Stimulated activated CD8-positive, alpha-beta memory T cell treated with anti-CD3 and anti-CD28 coated beads, Interleukin-7, amount 100 ng/mL, for 48 hours (primary cell): ENCODE measurements at regions not wholly inside any gene's neighbourhood (a gene's known extent, or its start where the extent isn't known, plus 50 kb on each side); places are given as distances from the start of the nearest gene placed in this dataset.

ENCODE experiments used
- DNase-seq, 2 donors: peaks; one replicate each; pipeline ENCODE4 v3.0.0-alpha.2; 2020; ENCODE audit warnings: low read depth in 1 of 2; ENCODE audit errors: extremely low read depth in 1 of 2

GRCh38 chr21:41689289-41689583 lies 77.6 kb downstream of the RIPK4 start:
- no peak for DNase-seq

GRCh38 chr21:41687633-41688032 lies 79.2 kb downstream of the RIPK4 start:
- DNase-seq = no peak

GRCh38 chr21:41686664-41687063 lies 80.2 kb downstream of the RIPK4 start:
- no peak for DNase-seq

DNA sequence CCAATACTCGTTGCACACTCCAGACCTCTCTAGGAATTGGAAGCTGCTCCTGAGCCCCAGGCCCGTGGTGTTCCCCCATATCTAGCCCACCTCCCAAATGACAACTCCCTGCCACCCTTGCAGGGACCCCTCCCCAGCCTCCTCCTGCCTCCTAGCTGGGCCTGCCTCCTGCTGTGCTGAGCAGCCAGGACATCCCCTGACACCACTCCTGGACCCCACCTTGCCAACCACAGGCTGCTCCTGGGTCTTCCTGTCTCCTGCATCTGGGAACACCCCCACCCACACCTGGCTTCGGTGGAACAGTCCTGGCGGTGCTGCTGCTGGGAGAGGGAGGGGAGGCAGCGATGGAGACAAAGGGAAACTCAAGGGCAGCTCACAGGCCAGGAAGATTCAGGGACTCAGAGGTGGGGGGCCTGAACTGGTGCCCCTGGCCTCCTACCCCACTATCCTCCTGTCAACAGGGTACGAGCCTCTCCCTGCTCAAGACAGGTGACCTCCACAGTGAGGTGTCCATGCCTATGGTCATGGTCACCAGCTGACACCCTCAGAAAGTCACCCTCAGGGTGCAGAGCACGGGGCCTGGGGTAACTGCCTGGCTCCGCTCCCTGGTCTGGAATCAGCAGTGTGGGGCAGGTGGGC lies 81.2 kb downstream of the RIPK4 start:
- DNase-seq = no peak

- no peak for DNase-seq
Measured at GRCh38 chr21:41684381-41685245, 82.2 kb downstream of the RIPK4 start.

- no peak for DNase-seq
Measured at GRCh38 chr21:41683815-41684214, 83.0 kb downstream of the RIPK4 start.

DNA sequence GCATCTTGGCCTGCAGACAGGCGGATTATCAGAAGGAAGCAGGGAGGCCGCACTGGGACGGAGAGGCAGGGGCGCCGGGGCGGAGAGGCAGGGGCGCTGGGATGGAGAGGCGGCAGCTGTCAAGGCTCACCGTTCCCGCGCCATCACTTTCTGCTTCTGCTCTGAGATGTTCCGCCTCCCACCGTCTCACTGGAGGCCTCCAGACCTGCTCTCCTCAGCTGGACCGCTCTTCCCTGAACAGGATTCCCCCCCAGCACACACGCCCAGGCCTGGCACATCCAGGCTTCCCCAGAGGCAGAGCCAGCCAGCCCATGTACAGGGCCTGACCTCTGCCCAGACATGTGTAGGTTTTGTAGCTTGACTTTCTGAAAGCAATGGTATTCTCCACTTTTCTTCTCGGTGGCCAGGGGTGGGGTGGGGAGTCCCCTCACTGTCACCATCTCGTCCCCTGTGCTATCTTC lies 84.1 kb downstream of the RIPK4 start:
- no peak for DNase-seq

DNA sequence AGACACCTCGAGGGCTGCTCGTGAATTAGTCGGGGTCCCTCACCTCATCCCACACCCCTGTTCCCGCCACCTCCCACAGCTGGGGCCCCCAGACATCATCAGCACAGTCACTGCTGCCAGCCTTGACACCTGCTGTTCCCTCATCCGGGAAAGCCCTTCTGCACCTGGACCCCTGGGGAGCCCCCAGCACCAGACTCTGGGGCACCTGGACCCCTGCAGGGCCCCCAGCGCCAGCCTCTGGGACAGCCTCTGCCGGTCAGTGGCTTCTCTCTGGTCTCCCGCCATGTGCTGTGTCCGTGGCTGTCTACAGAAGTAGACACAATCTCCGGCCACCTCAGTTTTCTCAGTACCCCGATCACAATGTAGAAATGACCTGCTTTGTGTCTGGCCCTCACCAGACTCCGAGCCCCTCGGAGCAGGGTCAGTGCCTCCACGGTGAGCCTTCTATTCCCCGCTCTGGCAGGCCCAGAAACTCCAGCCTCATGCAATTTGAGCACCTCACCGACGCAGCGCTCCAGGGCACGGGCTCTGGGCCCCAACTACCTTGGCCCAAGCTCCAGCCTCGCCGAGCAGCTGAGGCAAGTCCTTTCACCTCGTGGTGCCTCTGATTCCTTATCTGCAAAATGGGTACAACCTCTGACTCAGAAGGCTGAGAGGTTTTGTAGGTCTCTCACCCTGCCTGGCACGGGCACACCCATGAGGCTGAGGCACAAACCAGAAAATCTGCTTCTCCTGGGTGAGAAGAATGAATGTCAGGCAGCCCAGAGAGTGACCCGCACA lies 84.7 kb downstream of the RIPK4 start:
- DNase-seq = no peak

DNA sequence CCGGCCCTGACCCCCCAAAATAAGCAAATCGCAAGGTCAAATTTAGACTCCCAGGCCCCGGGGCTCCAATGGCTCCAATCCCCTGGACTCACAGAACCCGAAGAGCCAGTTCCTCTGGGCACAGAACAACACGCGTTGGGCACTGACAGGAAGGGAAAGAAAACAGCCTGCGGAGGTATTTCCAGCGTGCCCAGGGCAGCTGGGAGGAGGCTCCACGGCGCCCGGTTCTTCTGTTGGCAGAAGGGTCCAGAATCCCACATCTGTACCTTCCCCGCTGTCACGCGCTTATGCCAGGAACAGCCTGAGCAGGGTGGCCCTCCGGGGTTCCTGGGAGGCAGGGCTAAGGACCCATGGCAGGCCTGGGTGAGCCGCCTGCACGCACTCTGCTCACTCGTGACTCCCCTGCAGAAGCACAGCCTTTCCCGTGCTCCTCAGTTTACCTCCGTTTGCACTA lies 85.5 kb downstream of the RIPK4 start:
- DNase-seq = no peak

DNA sequence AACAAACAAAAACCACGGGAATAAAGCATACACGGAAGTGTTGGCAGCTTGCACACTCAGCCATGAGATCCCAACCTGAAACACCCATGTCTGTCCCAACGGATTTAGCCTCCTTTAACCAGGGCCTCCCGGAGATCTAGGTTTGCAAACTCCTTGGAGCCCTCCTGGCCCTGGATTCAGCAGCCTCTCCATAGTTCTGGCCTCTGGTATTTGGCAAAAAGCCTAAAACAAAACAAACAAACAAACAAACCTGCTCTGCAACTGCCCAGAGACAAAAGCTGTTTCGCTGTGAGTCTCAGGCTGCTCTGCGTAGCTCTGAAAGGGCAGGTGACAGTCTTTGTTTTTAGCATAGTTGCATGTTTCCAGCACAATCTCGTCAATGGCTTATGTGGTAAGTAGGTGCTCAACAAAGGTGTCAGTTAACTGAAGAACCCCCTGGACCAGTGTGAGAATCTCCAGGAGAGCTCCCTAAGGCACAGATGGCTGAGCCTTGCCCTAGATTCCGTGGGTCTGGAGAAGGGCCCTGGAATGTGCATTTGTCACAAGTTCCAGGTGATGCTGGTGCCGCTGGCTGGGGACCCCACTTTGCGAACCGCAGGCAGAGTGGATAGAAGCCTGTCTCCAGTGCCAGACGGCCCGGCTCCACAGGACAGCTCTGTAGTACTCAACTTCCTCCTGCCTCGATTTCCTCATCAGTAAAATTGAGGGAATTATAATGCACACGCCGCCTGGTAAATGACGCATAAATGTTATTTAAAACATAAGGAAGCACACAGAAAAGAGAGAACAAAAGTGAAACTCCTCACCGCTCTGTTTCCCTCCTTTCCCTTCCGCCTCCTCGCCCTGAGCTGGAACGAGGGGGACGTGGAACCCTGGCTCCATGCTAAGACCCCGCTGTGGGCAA lies 86.2 kb downstream of the RIPK4 start:
- DNase-seq = no peak

DNA sequence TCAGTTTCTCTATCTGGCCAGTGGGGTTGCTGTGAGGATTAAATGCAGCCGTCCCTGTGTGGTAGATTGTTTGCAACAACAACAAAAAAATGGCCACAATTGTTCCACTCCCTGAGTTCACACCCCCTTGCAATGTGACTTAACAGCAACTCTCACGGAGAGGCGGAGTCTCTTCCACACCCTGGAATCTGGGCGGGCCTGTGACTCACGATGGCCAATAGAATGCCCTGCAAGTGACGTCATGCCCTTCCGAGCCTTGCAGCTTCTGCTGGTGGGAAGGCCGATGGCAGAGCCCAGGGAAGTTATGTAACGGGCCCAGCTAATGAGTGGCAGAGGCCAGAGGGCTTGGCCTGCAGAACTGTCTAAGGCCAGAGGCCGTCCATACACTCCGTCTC lies 87.9 kb downstream of the RIPK4 start:
- no peak for DNase-seq

GRCh38 chr21:41678016-41678923 lies 88.6 kb downstream of the RIPK4 start:
- DNase-seq = no peak

DNA sequence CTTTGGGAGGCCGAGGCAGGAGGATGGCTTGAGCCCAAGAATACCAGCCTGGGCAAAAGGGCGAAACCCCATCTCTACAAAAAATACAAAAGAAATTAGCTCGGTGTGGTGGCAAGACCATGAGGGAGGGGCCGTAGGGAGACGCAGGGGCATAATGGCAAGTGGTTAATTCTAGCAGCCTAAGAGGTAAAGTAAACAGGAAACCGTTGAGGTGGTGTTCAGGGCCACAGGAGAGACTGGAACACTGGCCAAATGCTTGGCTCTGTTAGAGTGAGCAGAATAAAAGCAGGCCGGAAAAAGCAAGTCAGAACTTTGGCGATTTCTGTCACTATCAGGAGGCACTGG lies 89.2 kb downstream of the RIPK4 start:
- DNase-seq = no peak

DNA sequence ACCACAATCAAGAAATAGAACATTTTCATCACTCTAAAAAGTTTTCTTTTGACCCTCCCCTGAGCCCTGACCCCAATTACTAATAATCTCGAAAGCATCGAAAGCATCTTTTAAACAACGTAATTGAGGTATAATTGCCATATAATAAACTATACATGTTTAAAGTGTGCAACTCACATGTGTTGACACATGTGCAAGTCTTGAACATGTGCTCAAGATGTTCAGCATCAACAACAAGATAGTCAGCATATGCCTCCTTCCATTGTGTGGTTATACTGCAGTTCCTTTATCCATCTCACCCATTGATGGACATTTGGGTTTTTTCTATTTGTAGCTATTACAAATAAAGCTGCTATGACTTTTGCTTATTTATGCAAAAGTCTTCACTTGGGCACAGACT lies 90.7 kb downstream of the RIPK4 start:
- DNase-seq = no peak

- no peak for DNase-seq
Measured at GRCh38 chr21:41675574-41675973, 91.3 kb downstream of the RIPK4 start.

GRCh38 chr21:41674402-41674801 lies 92.5 kb downstream of the RIPK4 start:
- no peak for DNase-seq

GRCh38 chr21:41673596-41674335 lies 93.1 kb downstream of the RIPK4 start:
- no peak for DNase-seq

DNA sequence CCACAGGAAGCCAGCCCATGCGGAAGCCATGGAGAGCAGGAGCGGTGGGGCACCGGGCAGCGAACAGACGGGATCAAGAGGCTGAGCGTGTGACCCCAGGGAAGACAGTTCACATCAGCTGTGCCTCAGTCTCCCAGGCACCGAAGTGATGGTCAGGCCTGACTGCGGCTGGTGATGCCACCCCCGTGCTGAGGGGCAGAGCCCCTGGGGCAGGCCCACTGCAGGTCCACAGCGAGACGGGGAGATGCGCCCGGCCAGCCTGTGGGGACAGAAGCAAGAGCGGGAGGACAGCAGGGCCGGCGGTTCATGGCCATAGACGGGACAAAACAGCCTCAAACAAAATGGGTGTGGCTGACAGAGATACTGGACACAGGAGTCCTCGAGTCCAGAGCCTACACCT lies 93.8 kb downstream of the RIPK4 start:
- DNase-seq = no peak

DNA sequence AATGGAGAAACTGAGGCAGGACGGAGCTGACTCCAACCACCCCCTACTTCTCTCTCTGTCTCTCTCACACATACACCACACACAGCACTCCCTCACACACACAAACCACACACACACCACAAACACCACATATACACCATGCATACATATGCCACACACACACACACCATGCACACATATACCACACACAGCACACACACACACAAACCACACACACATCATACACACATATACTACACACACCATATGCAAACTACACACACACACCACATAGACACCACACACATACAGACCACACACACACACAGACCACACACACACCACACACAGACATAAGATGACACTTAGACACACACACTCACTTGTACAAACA lies 94.3 kb downstream of the RIPK4 start:
- no peak for DNase-seq
